SK-N-MC (cell line): ENCODE measurements at regions not wholly inside any gene's neighbourhood (a gene's known extent, or its start where the extent isn't known, plus 50 kb on each side); places are given as distances from the start of the nearest gene placed in this dataset.
"Not testable (repeated sequence)": the region's sequence is repeated elsewhere in the genome, so short reads cannot be mapped to it uniquely, and the experiment has no call there.

Experiments
- DNase-seq: peaks from one replicate; pipeline ENCODE4 v3.0.0-alpha.2; 2011; ENCODE audit warnings: low read depth, low spot score
- H3K27ac ChIP-seq: fragments of 200-600 bp; sonication (generic); 2 replicates; pipeline ENCODE4 v1.5.1; 2016; ENCODE audit warnings: mixed run types
- H3K36me3 ChIP-seq: fragments of 200-600 bp; sonication (generic); 2 replicates; pipeline ENCODE4 v1.6.1; 2017; ENCODE audit warnings: antibody characterized with exemption, low read length, mixed read lengths; ENCODE audit not compliant: insufficient read depth
- H3K4me3 ChIP-seq: fragments of 200-600 bp; sonication (generic); 2 replicates; pipeline ENCODE4 v1.5.1; 2016
- H3K9ac ChIP-seq: fragments of 200-600 bp; sonication (generic); 2 replicates; pipeline ENCODE4 v1.8.0; 2017; ENCODE audit warnings: mixed run types, mixed read lengths; ENCODE audit not compliant: insufficient read length
- H3K9me3 ChIP-seq: fragments of 200-600 bp; sonication (generic); 2 replicates; pipeline ENCODE4 v1.6.1; 2017; ENCODE audit warnings: low read depth, mild to moderate bottlenecking, antibody characterized with exemption, low read length, moderate library complexity, mixed read lengths
- EZH2 ChIP-seq: fragments of 200-600 bp; sonication (generic); IDR thresholded peaks from one replicate; pipeline ENCODE4 v1.6.1; 2017; ENCODE audit warnings: antibody characterized with exemption
- FOXP2 ChIP-seq: optimal IDR thresholded peaks from 2 replicates; pipeline ENCODE3; 2011; ENCODE audit warnings: mild to moderate bottlenecking, moderate library complexity; ENCODE audit not compliant: insufficient read depth; ENCODE audit errors: extremely low read length, control extremely low read depth
- POLR2AphosphoS5 ChIP-seq: IDR thresholded peaks from 2 replicates; pipeline ENCODE4 v1.6.1; 2012; ENCODE audit warnings: mild to moderate bottlenecking, low read depth, low read length, borderline replicate concordance

DNA sequence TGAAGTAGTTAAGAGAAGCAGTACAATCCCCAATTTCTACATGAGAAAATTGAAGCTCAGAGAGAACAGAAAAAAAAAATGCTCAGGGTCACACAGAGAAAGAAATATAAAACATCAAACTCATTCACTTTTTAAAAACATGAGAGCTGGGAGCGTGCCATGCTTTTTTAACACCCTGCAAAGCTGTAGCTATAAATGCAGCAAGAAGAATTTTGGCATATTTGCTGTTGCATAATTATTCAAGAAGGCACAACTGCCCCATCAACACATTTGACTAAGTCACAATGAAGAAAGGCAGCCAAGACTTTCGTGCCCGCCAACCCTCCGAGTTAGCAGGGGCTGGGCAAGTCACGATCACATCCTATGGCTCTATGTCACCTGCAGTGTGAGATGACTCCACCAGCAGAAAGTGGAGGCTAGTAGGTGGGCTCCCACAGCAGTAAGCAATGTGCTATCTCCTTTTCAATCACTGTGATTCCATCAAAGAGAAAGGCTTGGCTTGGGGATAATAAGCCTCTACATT, 214.8 kb downstream of the DHX15 start:
- Histone ChIP-seq H3K27ac (no peak overlapping the region), H3K9me3 (no peaks in the 10 kb centered on the region), H3K9ac (no peak overlapping the region), H3K4me3 (no peak overlapping the region), H3K36me3 (no peaks in the 10 kb centered on the region)
- DNase-seq: no peak
- TF ChIP-seq POLR2AphosphoS5 (no peak), EZH2 (no peak), FOXP2 (no peak)

DNA sequence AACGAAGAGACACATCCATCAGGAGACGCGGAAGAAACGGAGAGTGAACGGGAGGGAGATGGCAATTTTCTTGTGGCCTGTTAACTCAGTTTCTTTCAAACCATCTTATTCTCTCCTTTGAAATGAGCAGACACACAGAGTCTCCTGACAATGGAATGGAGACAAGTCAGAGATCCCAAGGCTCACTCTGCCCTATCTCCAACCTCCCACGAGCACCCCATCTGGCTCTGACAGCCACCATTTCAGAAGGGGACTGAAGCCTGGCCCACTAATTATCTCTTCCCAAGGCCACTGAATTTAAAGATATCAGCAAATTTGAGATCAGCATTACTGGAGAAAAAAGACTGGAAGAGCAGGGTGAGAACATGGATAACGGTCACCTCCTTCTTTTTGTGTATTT, 215.6 kb downstream of the DHX15 start:
- H3K36me3 ChIP-seq: no peaks in the 10 kb centered on the region
- no peak for DNase-seq
- H3K9me3 ChIP-seq: no peaks in the 10 kb centered on the region
- no peak overlapping the region for H3K4me3 ChIP-seq
- H3K27ac ChIP-seq: no peak overlapping the region
- TF ChIP-seq POLR2AphosphoS5 (no peak), FOXP2 (no peak), EZH2 (no peak)
- no peak overlapping the region for H3K9ac ChIP-seq

DNA sequence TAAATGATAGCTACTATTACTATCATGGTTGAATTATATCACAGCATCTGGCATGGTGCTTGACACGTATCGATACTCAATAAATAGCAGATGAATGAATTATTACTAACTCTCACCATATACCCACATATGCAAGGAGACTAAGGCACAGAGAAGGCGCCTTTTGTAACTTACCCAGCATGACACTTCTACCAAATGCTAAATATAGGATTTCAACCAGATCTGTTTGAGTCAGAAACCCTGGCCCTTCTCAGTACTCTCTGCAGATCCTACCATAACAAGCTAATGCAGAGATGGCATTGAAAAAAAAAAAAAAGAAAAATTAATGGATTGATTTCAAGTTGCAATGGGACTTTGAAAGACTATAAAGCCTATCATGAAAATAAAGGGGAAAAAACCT, 219.5 kb downstream of the DHX15 start:
- Histone ChIP-seq H3K36me3 (no peaks in the 10 kb centered on the region), H3K9ac (no peak overlapping the region), H3K9me3 (no peaks in the 10 kb centered on the region), H3K4me3 (no peak overlapping the region), H3K27ac (no peak overlapping the region)
- TF ChIP-seq EZH2: no peak
- TF ChIP-seq FOXP2: no peak
- TF ChIP-seq POLR2AphosphoS5: no peak
- DNase-seq: no peak

DNA sequence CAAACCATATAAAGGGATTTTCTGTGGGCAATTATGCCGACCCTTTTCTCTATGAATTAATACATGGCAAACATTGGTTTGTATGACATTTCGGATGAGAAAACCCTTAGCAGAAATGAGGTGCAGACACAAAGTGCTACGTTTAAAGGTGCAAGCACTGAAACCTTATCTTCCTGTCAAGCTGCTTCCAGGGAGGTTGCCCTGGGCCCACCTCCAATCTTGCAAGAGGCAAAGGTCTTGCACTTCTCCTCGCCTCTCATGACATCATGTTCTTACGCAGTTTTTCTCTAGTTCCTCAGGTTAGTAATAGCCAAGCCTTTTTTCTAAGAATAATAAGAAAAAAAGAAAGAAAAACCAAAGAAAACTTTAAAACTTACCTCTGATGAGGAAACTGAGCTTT, 220.1 kb downstream of the DHX15 start:
- Histone ChIP-seq H3K36me3 (no peaks in the 10 kb centered on the region), H3K9me3 (no peaks in the 10 kb centered on the region), H3K4me3 (no peak overlapping the region), H3K27ac (no peak overlapping the region), H3K9ac (no peak overlapping the region)
- DNase-seq: no peak
- TF ChIP-seq EZH2 (no peak), POLR2AphosphoS5 (no peak), FOXP2 (no peak)

DNA sequence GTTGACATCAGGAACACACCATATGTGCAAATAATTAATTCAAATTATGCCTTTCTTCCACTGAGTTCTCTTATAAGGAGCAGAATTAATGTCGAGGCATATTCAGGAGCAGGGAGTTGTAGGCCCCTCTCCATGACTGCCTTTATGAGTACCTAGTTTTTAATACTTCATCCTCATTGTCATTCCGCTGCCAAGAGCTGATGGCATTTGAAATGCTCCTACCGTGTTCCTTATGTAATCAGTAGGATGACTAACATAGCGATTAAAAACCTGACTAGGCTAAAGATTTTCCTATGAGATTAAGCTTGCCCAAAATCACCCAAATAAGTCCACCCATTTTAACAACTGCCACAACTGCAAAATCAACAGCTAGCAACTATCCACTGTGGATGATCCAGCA, 220.6 kb downstream of the DHX15 start:
- Histone ChIP-seq H3K27ac (no peak overlapping the region), H3K36me3 (no peaks in the 10 kb centered on the region), H3K4me3 (no peak overlapping the region), H3K9ac (no peak overlapping the region), H3K9me3 (no peaks in the 10 kb centered on the region)
- TF ChIP-seq POLR2AphosphoS5 (no peak), FOXP2 (no peak), EZH2 (no peak)
- no peak for DNase-seq

DNA sequence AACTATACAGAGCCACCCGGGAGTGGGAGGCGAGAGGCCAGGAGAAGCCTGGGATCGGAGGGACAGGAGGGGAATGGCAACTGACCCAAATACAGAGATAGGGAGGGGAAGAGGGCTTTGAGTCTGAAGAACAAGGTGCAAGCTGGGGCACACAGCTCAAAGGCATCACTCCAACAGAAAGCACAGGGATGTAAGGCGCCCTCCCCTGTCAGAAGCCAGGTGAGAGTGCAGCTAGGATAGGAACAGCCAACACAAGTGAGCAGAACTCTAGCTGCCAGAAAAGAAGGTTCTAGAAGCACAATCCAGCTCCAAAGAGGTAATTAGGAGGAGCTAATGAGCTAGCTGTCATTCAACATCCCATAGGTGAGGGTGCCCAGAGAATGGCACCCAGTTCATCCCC, 232.2 kb downstream of the DHX15 start:
- H3K27ac ChIP-seq: no peak overlapping the region
- no peak overlapping the region for H3K4me3 ChIP-seq
- no peaks in the 10 kb centered on the region for H3K36me3 ChIP-seq
- DNase-seq: no peak
- no peak overlapping the region for H3K9ac ChIP-seq
- H3K9me3 ChIP-seq: no peaks in the 10 kb centered on the region
- no peak for TF ChIP-seq FOXP2
- TF ChIP-seq POLR2AphosphoS5: no peak
- no peak for TF ChIP-seq EZH2

DNA sequence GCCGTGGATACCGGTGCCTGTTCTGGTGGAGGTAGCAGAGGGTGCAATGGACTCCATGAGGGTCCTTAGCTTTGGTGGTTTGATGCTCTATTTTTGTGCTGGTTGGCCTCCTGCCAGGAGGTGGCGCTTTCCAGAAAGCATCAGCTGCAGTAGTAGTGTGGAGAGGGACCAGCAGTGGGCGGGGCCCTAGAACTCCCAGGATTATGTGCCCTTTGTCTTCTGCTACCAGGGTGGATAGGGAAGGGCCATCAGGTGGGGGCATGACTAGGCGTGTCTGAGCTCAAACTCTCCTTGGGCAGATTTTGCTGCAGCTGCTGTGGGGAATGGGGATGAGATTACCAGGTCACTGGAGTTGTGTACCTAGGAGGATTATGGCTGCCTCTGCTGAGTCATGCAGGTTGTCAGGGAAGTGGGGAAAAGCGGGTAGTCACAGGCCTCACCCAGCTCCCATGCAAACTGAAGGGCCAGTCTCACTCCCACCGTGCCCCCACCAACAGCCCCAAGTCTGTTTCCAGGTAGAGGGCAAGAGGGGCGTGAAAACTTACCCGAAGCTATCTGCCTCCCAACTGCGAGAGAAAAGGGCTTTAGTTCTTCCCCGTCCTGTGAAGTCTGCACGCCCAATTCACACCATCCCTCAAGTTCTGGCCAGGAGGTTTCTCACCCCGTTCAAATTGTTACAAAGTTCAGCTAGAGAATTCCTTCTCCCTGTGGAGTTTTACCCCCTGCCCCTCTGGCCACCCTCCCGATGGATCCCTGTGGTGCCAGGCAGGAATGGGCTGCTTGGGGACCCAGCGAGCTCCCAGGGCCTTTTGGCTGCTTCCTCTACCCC, 235.0 kb downstream of the DHX15 start:
- H3K9me3 ChIP-seq, H3K27ac ChIP-seq, H3K4me3 ChIP-seq, DNase-seq, H3K36me3 ChIP-seq, H3K9ac ChIP-seq: not testable (repeated sequence)

DNA sequence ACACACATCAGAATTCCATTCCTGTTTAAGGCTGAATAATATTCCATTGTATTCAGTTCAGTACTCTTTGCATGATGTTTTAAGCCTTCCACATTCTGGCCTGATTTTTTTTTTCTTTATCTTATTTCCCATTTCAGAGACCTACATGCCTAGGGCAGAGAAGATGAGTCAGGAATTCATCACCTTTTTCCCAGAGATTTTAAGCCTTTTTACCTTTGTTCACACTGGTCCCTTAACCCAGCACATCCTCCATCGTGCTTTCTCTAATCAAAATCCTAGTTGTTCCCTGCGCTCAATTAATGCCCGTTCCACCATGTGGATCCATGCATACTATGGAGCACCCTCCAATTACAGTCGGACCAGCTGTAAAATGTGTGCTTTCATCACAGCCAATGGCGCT, 245.1 kb downstream of the DHX15 start:
- no peaks in the 10 kb centered on the region for H3K9me3 ChIP-seq
- no peaks in the 10 kb centered on the region for H3K36me3 ChIP-seq
- TF ChIP-seq EZH2 (no peak), POLR2AphosphoS5 (no peak), FOXP2 (no peak)
- no peak overlapping the region for H3K9ac ChIP-seq
- no peak overlapping the region for H3K4me3 ChIP-seq
- no peak overlapping the region for H3K27ac ChIP-seq
- no peak for DNase-seq

DNA sequence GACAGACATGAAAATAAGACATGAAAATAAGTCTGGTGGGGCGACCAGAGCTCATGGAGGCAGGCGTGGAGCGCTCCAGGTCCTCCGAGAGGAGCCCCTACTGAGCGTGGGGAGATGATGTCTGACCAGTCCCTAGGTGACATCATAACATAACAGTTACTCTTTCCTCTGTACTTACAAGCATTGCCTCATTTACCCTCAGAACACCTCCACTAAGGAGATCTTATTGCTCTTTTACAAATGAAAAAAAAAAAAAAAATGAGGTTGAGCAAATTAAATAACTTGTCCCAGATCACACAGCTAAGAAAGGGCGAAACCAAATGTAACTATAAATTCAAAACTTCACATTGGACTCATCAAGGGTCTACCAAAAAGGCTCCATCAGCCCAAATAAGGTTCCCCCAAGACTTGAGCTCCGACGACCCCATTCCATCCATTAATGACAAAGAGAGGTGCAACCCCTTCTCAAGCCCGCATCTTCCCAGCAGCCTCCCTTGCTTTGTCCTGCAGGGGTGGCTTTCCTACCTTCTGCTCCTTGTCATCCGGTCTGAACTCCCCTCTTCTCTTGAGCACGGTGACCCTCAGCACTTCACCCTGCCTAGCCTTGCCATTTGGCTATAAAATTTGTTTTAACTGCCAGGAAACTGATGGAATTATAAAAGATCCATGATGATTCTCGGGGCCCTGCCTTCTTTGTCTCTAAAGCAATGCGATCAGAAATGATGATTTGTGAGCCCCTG, 246.7 kb downstream of the DHX15 start:
- no peaks in the 10 kb centered on the region for H3K9me3 ChIP-seq
- H3K9ac ChIP-seq: no peak overlapping the region
- no peak overlapping the region for H3K27ac ChIP-seq
- no peak for DNase-seq
- H3K36me3 ChIP-seq: no peaks in the 10 kb centered on the region
- H3K4me3 ChIP-seq: no peak overlapping the region
- no peak for TF ChIP-seq POLR2AphosphoS5
- TF ChIP-seq FOXP2: no peak
- TF ChIP-seq EZH2: no peak
